ENCODE measurements at regions not wholly inside any gene's neighbourhood (a gene's known extent, or its start where the extent isn't known, plus 50 kb on each side); places are given as distances from the start of the nearest gene placed in this dataset.
"Not testable (repeated sequence)": the region's sequence is repeated elsewhere in the genome, so short reads cannot be mapped to it uniquely, and the experiment has no call there.

DNA sequence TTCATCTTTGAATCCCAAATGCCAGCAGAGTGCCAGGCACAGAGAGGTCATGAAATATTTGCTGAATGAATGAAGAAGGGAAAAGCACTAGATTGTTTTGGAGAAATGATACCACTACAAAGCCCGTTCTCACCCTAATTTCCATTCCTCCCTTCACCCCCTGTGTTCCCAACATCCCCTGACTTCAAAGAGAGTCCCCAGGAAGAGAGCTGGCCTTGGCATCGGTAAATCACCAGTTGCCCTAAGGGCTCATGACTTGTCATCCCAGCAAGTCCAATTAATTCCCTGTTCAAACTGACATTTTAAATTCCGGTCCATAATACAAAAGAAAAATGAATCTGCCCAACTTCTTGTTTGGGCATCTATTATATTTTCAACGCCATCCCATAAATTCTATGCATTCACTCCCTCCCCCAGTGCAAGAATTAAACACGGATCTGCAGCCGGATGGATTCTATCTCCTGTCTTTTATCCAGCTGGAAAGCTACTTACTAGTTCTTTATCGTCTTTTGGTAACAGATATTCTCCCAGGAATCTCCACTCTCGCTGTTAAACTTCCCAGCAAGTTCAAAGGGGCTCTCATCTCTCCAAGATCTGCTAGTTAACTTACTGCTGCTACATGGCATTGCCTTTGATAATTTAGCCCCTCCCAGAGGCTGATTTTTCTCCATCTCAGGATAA lies 63.9 kb upstream of the TSC22D2 start:
- no peak for DNase-seq (ENCODE audit: low spot score)
- TF ChIP-seq, protein P1, sequence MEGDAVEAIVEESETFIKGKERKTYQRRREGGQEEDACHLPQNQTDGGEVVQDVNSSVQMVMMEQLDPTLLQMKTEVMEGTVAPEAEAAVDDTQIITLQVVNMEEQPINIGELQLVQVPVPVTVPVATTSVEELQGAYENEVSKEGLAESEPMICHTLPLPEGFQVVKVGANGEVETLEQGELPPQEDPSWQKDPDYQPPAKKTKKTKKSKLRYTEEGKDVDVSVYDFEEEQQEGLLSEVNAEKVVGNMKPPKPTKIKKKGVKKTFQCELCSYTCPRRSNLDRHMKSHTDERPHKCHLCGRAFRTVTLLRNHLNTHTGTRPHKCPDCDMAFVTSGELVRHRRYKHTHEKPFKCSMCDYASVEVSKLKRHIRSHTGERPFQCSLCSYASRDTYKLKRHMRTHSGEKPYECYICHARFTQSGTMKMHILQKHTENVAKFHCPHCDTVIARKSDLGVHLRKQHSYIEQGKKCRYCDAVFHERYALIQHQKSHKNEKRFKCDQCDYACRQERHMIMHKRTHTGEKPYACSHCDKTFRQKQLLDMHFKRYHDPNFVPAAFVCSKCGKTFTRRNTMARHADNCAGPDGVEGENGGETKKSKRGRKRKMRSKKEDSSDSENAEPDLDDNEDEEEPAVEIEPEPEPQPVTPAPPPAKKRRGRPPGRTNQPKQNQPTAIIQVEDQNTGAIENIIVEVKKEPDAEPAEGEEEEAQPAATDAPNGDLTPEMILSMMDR (IDR thresholded peaks at IDR 0.05): no peak
- no peaks in the 10 kb centered on the region for H3K27me3 Mint-ChIP-seq (ENCODE audit: low read depth)
- peak overlapping the region; percentile 97 for H3K27ac Mint-ChIP-seq (ENCODE audit: unreplicated experiment)
- no peaks in the 10 kb centered on the region for H3K36me3 Mint-ChIP-seq (ENCODE audit: low read depth)
- no peak overlapping the region for H3K4me3 Mint-ChIP-seq (ENCODE audit: unreplicated experiment)
- no peaks in the 10 kb centered on the region for H3K9me3 Mint-ChIP-seq (ENCODE audit: low read depth)
- H3K4me1 Mint-ChIP-seq (ENCODE audit: low read depth): peaks cover 61% of the 10 kb centered on the region

DNA sequence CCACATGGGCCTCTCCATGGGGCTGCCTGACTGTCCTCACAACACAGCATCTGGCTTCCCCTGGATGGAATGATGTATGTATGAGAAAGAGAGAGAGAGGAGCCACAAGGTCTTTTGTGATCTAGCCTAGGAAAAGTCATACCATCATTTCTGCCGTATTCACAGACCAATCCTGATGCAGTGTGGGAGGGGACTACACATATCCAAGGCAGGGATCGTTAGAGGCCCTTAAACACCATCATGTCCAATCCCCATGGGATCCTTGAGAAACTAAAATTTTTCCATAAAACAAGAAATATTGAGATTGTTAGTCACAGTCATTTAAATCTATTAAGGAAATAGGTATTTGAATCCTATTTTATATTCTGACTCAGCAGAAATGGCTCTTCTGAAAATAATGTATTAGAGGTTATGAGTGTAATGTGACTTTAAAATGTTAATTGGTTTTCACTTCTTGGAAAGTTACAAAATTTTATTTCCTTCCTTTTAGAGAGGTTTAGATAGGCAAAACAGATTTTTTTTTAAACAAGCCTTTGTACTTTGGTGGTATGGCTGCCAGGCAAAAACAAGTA lies 65.1 kb upstream of the TSC22D2 start:
- Mint-ChIP-seq H3K9me3 (ENCODE audit: low read depth) (peaks cover 3% of the 10 kb centered on the region), H3K4me3 (ENCODE audit: unreplicated experiment) (no peak overlapping the region), H3K36me3 (ENCODE audit: low read depth) (peaks cover 3% of the 10 kb centered on the region), H3K4me1 (ENCODE audit: low read depth) (peaks cover 49% of the 10 kb centered on the region), H3K27ac (ENCODE audit: unreplicated experiment) (no peak overlapping the region), H3K27me3 (ENCODE audit: low read depth) (no peaks in the 10 kb centered on the region)
- TF ChIP-seq, protein P1 (IDR thresholded peaks at IDR 0.05): no peak
- no peak for DNase-seq (ENCODE audit: low spot score)

DNA sequence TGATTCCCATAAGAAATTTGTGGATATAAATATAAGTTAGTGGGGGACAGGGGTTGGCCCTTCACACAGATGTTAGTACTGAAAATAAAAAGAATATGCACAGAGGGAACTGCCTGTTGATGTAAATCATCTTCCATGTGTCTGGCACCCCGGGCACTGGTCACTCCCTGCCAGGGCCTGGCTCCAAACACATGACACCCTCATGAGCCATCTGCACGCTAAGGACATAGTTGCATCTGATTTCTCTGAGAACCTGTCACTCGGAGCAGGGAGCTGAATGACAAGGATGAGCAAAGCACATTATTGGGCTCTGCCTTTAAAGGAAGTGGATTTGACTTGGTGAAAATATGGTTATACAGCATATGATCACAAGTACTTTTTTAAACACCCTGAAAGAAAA lies 66.2 kb upstream of the TSC22D2 start:
- Mint-ChIP-seq H3K27me3 (ENCODE audit: low read depth) (no peaks in the 10 kb centered on the region), H3K9me3 (ENCODE audit: low read depth) (peaks cover 7% of the 10 kb centered on the region), H3K4me3 (ENCODE audit: unreplicated experiment) (no peak overlapping the region), H3K4me1 (ENCODE audit: low read depth) (peaks cover 40% of the 10 kb centered on the region), H3K36me3 (ENCODE audit: low read depth) (peaks cover 4% of the 10 kb centered on the region), H3K27ac (ENCODE audit: unreplicated experiment) (no peak overlapping the region)
- TF ChIP-seq, protein P1 (IDR thresholded peaks at IDR 0.05): no peak
- DNase-seq (ENCODE audit: low spot score): no peak

DNA sequence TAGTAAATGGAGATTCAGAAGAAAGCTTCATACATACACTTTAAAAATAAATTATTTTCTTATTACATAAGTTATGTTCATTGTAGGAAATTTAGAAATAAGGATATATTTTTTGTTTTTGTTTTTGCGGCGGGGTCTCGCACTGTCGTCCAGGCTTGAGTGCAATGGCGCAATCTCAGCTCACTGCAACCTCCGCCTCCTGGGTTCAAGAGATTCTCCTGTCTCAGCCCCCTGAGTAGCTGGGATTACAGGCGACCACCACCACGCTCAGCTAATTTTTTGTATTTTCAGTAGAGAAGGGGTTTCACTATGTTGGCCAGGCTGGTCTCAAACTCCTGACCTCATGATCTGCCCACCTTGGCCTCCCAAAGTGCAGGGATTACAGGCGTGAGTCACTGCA lies 71.7 kb upstream of the TSC22D2 start:
- not testable (repeated sequence) for H3K27ac Mint-ChIP-seq (ENCODE audit: unreplicated experiment); H3K36me3 Mint-ChIP-seq (ENCODE audit: low read depth); H3K9me3 Mint-ChIP-seq (ENCODE audit: low read depth)

DNA sequence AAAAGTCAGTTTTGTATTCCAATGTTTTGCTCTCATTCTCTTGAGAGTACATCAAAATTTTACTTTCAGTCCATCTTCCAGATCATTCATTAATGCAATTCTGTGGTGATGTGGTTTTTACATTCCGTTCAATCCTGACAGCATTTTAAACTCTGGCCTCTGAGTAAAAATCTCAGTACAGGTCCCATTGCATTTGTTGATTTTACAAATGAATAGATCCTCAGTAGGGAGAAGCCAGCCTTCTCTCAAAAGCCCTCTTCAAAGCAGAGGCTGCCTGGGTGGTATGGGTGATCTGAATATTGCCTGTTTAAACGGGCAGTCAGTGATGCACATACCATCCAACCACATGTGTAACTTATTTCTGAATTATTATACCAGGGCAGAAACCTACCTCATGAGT lies 72.5 kb upstream of the TSC22D2 start:
- no peak for DNase-seq (ENCODE audit: low spot score)
- TF ChIP-seq, protein P1 (IDR thresholded peaks at IDR 0.05): no peak
- Mint-ChIP-seq H3K36me3 (ENCODE audit: low read depth) (peaks cover 4% of the 10 kb centered on the region), H3K4me1 (ENCODE audit: low read depth) (peaks cover 19% of the 10 kb centered on the region), H3K9me3 (ENCODE audit: low read depth) (peaks cover 7% of the 10 kb centered on the region), H3K27ac (ENCODE audit: unreplicated experiment) (no peak overlapping the region), H3K4me3 (ENCODE audit: unreplicated experiment) (no peak overlapping the region), H3K27me3 (ENCODE audit: low read depth) (no peaks in the 10 kb centered on the region)

More for the DNA sequence above, 71.7 kb upstream of the TSC22D2 start:
- not testable (repeated sequence) for DNase-seq (ENCODE audit: low spot score); H3K27me3 Mint-ChIP-seq (ENCODE audit: low read depth); H3K4me3 Mint-ChIP-seq (ENCODE audit: unreplicated experiment)
- peaks cover 19% of the 10 kb centered on the region for H3K4me1 Mint-ChIP-seq (ENCODE audit: low read depth)

DNA sequence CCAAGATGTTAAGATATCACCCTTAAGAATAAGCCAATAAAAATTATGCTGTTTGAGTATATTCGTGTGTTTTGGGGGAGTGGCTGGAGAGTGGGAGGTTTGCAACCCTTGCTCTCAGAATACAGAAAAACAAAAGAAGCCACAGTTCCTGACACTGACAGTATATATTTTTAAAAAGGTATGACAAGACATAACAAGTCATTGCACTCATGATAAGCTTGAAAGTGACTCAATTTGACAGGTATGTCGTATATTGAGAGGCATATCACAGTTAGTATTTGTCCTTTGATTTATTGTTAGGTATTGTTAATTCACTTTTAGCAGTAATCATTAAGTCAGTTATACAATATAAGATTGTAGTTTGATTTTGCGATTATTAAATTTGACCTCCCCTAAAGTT lies 73.1 kb upstream of the TSC22D2 start:
- no peak overlapping the region for H3K27ac Mint-ChIP-seq (ENCODE audit: unreplicated experiment)
- DNase-seq (ENCODE audit: low spot score): no peak
- peaks cover 4% of the 10 kb centered on the region for H3K36me3 Mint-ChIP-seq (ENCODE audit: low read depth)
- H3K4me3 Mint-ChIP-seq (ENCODE audit: unreplicated experiment): no peak overlapping the region
- TF ChIP-seq, protein P1 (IDR thresholded peaks at IDR 0.05): no peak
- H3K4me1 Mint-ChIP-seq (ENCODE audit: low read depth): peaks cover 19% of the 10 kb centered on the region
- H3K27me3 Mint-ChIP-seq (ENCODE audit: low read depth): no peaks in the 10 kb centered on the region
- H3K9me3 Mint-ChIP-seq (ENCODE audit: low read depth): peaks cover 7% of the 10 kb centered on the region

All from chondrocyte (in vitro differentiated cells).